Neutrophil (primary cell): ENCODE measurements at regions not wholly inside any gene's neighbourhood (a gene's known extent, or its start where the extent isn't known, plus 50 kb on each side); places are given as distances from the start of the nearest gene placed in this dataset.

Experiments used
- H3K27ac ChIP-seq: fragments of 200-600 bp; sonication (generic); 2 replicates; pipeline ENCODE4 v1.5.1; 2016; ENCODE audit warnings: mild to moderate bottlenecking, moderate library complexity
- H3K27me3 ChIP-seq: fragments of 200-600 bp; sonication (generic); 2 replicates; pipeline ENCODE4 v1.6.0; 2016; ENCODE audit warnings: mild to moderate bottlenecking
- H3K36me3 ChIP-seq: fragments of 200-600 bp; sonication (generic); 2 replicates; pipeline ENCODE4 v1.5.1; 2017
- H3K4me1 ChIP-seq, 2 experiments: fragments of 200-600 bp in 1 of 2; sonication (generic) in 1 of 2; 1 replicate in 1 of 2; 2 replicates in 1 of 2; pipeline versions ENCODE4 v1.5.1 to v1.6.1; 2013 to 2016; ENCODE audit warnings: low read depth in 1 of 2, low read length in 1 of 2, mild to moderate bottlenecking in 1 of 2, moderate library complexity in 1 of 2; ENCODE audit not compliant: control insufficient read depth in 1 of 2, insufficient read depth in 1 of 2
- H3K4me3 ChIP-seq, 2 experiments: fragments of 200-600 bp in 1 of 2; sonication (generic) in 1 of 2; 1 replicate in 1 of 2; 2 replicates in 1 of 2; pipeline ENCODE4 v1.5.1; 2013 to 2016; ENCODE audit warnings: low read depth in 1 of 2, low read length in 1 of 2, mild to moderate bottlenecking in 1 of 2, moderate library complexity in 1 of 2
- H3K9me3 ChIP-seq: fragments of 200-600 bp; sonication (generic); 2 replicates; pipeline ENCODE4 v1.5.1; 2016
- TF ChIP-seq, protein P1 (sequence below): fragments of 200-600 bp; sonication (generic); IDR thresholded peaks from 2 replicates; pipeline ENCODE4 v1.5.1; 2016; ENCODE audit warnings: antibody characterized with exemption

DNA sequence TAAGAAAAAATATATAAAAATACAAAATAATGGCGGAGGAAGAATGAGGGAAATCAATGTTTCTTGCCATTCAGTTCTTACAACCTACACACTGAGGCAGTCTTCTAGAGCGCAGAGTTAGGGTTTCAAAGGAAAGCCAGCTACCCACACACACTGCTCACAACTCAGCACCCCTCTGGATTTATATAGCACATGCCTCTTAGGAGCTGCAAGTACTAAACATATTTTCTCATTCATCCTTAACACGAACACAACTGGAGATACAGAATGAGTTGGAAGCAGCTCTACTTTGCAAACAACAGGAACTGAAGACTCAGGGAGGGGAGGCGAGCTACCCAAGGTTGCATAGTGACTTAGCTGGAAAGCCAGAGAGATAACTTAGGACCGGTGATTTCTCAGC, 293.8 kb downstream of the CTTN start:
- Histone ChIP-seq H3K4me1 (no peaks in the 10 kb centered on the region), H3K9me3 (no peaks in the 10 kb centered on the region), H3K36me3 (no peaks in the 10 kb centered on the region), H3K27me3 (no peaks in the 10 kb centered on the region), H3K27ac (no peak overlapping the region), H3K4me3 (no peak overlapping the region)
- TF ChIP-seq, protein P1, sequence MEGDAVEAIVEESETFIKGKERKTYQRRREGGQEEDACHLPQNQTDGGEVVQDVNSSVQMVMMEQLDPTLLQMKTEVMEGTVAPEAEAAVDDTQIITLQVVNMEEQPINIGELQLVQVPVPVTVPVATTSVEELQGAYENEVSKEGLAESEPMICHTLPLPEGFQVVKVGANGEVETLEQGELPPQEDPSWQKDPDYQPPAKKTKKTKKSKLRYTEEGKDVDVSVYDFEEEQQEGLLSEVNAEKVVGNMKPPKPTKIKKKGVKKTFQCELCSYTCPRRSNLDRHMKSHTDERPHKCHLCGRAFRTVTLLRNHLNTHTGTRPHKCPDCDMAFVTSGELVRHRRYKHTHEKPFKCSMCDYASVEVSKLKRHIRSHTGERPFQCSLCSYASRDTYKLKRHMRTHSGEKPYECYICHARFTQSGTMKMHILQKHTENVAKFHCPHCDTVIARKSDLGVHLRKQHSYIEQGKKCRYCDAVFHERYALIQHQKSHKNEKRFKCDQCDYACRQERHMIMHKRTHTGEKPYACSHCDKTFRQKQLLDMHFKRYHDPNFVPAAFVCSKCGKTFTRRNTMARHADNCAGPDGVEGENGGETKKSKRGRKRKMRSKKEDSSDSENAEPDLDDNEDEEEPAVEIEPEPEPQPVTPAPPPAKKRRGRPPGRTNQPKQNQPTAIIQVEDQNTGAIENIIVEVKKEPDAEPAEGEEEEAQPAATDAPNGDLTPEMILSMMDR, result no peak

DNA sequence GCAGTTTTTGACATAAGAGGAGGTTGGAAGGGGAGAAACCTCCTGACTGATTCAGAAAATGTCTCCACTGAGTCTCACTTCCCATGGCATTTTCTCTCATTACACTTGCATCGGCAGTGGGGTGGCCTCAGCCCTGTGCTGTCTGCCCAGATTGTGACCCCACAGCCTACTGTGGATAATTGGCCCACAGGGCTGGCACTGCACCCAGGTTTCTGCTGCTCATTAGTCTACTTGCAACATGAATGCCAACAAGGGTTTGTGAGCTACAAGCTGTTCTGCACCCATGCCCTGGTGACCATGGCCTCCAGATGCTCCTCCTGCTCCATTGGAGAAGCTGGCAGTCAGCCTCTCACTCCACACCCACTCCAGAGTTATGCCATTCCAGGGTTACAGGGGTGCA, 296.0 kb downstream of the CTTN start:
- TF ChIP-seq, protein P1, result no peak
- Histone ChIP-seq H3K36me3 (no peaks in the 10 kb centered on the region), H3K27me3 (no peaks in the 10 kb centered on the region), H3K9me3 (no peaks in the 10 kb centered on the region), H3K4me3 (no peak overlapping the region), H3K27ac (no peak overlapping the region), H3K4me1 (no peaks in the 10 kb centered on the region)

DNA sequence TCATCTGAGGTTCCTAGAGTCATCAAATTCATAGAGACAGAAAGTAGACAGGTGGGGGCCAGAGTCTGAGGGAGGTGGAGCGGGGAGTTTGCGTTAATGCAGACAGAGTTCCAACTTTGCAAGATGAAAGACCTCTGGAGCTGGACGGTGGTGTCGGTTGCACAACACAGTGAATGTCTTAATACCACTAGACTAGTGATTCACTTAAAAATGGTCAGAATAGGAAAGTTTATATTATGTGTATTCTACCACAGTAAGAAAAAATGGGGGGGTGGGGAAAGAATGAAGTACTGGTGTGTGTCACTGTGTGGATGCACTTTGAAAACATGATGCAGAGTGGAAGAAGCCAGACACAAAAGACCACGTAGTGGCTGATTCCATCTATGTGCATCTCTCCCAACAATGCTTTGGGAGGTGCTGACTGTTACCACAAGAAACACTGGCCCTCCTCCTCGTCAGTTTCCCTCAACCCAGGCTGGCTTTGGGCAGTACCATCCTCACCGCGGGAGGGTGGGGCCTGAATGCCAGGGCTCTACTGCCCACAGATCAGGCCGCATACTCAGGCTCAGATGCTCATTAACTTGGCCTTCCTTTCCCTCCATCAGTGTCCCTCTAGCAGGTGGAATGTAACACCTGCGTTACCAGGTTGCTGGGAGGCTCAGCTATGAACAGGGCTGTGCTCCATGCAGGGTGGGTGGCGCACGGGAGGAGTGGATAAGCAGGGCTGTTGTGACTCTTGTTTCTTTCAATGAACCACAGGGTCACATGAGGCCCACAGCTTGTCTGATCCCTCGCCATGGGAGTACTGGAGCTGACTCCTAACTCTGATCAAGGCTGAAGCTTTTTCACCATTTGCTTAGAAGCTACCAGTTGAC, 297.0 kb downstream of the CTTN start:
- TF ChIP-seq, protein P1, result no peak
- H3K9me3 ChIP-seq, result no peaks in the 10 kb centered on the region
- H3K4me1 ChIP-seq, result no peaks in the 10 kb centered on the region
- no peak overlapping the region for H3K4me3 ChIP-seq
- no peak overlapping the region for H3K27ac ChIP-seq
- H3K27me3 ChIP-seq, result no peaks in the 10 kb centered on the region
- no peaks in the 10 kb centered on the region for H3K36me3 ChIP-seq

- no peaks in the 10 kb centered on the region for H3K4me1 ChIP-seq
- H3K27me3 ChIP-seq, result no peaks in the 10 kb centered on the region
- no peak overlapping the region for H3K27ac ChIP-seq
- H3K36me3 ChIP-seq, result no peaks in the 10 kb centered on the region
- no peaks in the 10 kb centered on the region for H3K9me3 ChIP-seq
- TF ChIP-seq, protein P1, result no peak
- H3K4me3 ChIP-seq, result no peak overlapping the region
Measured at GRCh38 chr11:70696076-70696475, 297.7 kb downstream of the CTTN start.

- Histone ChIP-seq H3K36me3 (no peaks in the 10 kb centered on the region), H3K27ac (no peak overlapping the region), H3K4me3 (no peak overlapping the region), H3K4me1 (no peaks in the 10 kb centered on the region), H3K27me3 (no peaks in the 10 kb centered on the region), H3K9me3 (no peaks in the 10 kb centered on the region)
- TF ChIP-seq, protein P1, result no peak
Measured at GRCh38 chr11:70696564-70696963, 298.2 kb downstream of the CTTN start.
